ENCODE measurements at regions not wholly inside any gene's neighbourhood (a gene's known extent, or its start where the extent isn't known, plus 50 kb on each side); places are given as distances from the start of the nearest gene placed in this dataset.

DNA sequence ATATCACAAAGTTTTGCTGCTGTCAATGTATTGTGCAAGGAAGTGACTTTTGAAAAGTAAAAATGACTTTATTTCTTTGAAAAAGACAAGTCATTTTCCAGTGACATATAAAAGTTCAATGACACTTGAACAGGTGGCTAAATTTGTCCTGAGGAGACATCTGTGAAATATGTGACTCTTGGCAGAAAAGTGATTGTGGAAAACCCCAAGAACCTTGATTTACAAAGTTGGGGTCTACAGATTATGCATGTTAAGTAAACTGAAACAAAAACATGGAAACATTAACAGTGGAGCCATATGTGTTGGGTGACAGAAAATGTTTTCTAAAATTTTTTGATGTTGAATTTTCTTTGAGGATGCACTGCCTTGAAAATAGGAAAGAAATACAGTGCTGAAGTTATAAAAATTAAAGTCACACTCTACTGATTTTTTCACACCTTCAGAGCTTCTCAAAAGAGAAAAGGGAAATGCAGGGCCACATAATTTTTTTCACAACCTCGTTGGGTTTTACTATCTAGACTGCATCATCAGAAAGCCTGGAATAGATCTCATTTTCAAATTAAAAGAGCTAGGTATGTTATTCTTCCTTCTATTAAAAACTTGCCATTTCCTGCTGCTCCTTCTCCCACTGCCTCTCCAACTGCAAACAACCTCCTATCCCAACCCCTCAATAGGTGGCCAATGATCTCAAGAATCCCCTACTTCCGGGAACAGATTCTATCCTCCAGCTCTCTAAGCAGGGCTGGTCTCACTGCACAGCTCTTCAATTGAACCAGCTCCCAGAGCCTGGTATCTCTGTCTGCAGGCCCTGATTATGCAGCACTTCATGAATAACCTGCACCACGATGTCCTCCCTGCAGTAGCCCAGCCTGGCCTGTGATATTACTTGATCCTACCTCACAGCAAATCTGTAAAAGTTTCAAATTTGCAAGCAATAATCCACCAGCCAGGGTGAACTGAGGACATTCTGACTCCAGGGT, 570.8 kb upstream of the CPEB2 start:
- TF ChIP-seq, protein P1, sequence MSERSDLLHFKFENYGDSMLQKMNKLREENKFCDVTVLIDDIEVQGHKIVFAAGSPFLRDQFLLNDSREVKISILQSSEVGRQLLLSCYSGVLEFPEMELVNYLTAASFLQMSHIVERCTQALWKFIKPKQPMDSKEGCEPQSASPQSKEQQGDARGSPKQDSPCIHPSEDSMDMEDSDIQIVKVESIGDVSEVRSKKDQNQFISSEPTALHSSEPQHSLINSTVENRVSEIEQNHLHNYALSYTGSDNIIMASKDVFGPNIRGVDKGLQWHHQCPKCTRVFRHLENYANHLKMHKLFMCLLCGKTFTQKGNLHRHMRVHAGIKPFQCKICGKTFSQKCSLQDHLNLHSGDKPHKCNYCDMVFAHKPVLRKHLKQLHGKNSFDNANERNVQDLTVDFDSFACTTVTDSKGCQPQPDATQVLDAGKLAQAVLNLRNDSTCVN (tag by site-specific recombination; optimal IDR thresholded peaks at IDR 0.05) = no peak
- TF ChIP-seq, protein P2, sequence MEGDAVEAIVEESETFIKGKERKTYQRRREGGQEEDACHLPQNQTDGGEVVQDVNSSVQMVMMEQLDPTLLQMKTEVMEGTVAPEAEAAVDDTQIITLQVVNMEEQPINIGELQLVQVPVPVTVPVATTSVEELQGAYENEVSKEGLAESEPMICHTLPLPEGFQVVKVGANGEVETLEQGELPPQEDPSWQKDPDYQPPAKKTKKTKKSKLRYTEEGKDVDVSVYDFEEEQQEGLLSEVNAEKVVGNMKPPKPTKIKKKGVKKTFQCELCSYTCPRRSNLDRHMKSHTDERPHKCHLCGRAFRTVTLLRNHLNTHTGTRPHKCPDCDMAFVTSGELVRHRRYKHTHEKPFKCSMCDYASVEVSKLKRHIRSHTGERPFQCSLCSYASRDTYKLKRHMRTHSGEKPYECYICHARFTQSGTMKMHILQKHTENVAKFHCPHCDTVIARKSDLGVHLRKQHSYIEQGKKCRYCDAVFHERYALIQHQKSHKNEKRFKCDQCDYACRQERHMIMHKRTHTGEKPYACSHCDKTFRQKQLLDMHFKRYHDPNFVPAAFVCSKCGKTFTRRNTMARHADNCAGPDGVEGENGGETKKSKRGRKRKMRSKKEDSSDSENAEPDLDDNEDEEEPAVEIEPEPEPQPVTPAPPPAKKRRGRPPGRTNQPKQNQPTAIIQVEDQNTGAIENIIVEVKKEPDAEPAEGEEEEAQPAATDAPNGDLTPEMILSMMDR (tag by site-specific recombination; IDR thresholded peaks at IDR 0.05) = no peak
- TF ChIP-seq ZNF510 (tag by site-specific recombination; IDR thresholded peaks at IDR 0.05; ENCODE audit: insufficient replicate concordance) (no peak), HOXA7 (CRISPR knock-in tag; IDR thresholded peaks at IDR 0.05; ENCODE audit: borderline replicate concordance) (no peak), ZBTB20 (tag by site-specific recombination; IDR thresholded peaks at IDR 0.05) (no peak), ZNF138 (tag by site-specific recombination; IDR thresholded peaks at IDR 0.05; ENCODE audit: borderline replicate concordance) (no peak), ZNF121 (tag by site-specific recombination; IDR thresholded peaks at IDR 0.05) (no peak), ZNF747 (tag by site-specific recombination; IDR thresholded peaks at IDR 0.05) (no peak)

All from HEK293 (cell line).